G401 (cell line): ENCODE measurements at regions not wholly inside any gene's neighbourhood (a gene's known extent, or its start where the extent isn't known, plus 50 kb on each side); places are given as distances from the start of the nearest gene placed in this dataset.

ENCODE experiments used
- DNase-seq: peaks from one replicate; pipeline ENCODE4 v3.0.0-alpha.2; 2015; ENCODE audit warnings: low spot score
- in situ Hi-C: cut with HindIII; loops from 2 replicates; pipeline ENCODE4 v1.10.0; 2016; ENCODE audit warnings: low sequenced_read_pairs, mixed read lengths

DNA sequence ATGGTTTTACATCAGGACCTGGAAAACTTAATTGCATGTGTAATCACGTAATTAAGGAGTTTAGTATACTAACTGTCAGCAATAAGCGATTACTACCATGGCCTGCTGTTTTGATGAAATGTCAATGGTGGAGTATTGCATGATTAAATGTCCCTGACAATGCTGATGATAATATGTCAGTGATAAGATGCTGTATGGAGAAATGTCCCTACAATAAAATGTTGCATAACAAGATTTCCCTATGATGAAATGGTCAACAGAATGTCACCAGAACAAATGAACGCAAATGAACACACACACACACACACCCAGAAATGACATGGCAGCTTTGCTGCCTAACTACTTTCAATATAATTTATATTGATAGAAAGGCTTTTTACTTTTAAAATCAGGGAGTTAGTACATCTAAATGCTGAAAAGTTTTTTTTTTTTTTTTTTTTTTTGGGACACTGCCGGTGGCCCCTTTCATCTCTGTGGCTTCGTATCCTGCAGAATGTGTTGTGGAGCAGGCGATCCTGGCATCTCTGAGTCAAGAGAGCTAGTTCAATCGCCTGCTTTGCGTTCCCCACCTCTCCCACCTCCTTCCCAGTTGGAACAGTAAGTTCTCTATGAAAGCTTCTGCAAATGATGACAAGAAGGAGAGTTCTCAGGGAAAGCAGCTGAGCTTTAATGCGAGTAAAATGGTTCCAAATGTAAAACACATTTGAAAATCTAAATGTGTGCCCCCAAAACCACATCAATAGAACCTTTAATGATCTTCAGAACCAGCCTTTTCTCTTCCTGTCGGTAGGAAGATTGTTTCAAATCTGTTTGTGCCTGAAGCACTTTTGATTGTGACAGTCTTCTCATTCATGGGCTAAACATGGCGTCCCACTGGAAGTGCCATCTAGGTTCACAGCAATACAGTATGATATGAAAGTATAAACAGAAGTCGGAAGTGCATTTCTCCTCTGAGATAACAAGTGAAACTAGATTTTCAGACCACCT, 170.1 kb upstream of the GBE1 start:
- in situ Hi-C loops, result no loop called here
- no peak for DNase-seq

DNA sequence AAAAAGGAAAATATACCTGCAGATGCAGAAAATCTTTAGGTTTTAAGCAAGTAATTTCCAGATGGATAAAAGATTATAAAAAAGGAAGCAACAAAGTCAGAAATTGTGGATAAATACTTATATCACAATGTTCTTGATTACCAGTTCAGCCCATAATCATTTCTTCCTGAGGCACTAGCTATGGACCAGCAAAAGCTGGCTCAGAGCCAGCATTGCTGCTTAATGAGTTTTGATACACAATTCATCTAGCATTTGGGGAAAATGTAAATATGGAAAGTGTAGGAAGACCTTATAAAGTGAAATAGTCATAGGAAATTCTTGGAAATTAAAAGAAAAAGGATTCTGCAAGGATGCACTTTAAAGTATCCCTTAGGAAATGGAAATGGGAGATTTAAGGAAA, 168.3 kb upstream of the GBE1 start:
- peak; percentile 16 for DNase-seq
- in situ Hi-C loops, result no loop called here

DNA sequence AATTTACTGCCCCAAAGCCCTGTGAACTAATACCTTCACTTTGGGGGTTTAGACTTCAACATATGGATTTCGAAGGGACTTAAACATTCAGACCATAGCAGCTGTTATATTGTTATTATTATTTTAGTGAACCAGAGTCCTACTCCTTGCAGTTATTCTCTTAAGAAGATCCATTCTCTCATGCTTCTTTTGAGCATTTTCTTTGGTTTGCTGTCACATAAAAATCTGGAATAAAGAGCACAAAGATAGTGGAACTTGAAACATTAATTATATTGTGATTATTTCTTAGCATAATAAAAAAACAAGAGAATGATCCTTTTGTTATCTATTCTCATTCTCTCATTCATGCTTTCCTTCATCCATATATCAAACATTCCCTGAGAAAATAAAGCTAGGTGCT, 166.4 kb upstream of the GBE1 start:
- DNase-seq, result no peak
- in situ Hi-C loops, result no loop called here

DNA sequence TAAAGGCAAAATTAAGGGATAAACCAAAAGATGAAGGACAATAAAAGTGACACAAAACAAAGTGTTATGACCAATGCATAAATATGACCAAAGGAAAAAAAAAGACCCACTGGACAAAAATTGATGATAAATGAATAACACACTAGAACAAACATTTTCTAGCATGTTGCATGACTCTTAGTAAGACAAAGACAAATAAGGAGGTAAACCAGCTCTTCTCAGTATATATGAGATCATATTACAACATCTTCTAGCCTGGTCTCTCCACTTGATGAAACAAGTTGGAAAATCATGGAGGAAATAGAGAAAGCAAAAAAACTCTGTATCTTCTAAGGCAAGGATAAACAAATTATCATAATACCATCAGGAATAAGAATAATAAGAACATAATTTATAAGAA, 163.9 kb upstream of the GBE1 start:
- DNase-seq, result no peak
- in situ Hi-C loops, result no loop called here

DNA sequence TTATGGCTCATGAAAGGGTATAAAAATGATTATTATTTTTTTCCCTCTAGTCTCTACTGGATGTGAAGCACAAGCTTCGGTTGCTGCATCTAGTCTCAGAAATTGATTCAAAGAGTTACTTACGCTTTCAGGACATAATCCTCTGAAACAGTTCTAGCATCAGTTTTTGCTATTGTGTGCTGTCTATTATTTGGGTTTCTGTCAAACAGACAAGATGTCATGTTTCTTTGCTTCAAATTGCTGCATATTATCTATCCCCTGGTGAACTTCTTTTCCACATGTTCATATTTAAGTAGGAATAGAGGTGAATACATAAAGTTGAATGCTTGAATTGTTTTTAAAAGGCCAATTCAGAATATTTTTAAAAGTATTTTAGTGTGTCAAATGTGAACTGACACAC, 161.6 kb upstream of the GBE1 start:
- no peak for DNase-seq
- in situ Hi-C loops, result no loop called here

DNA sequence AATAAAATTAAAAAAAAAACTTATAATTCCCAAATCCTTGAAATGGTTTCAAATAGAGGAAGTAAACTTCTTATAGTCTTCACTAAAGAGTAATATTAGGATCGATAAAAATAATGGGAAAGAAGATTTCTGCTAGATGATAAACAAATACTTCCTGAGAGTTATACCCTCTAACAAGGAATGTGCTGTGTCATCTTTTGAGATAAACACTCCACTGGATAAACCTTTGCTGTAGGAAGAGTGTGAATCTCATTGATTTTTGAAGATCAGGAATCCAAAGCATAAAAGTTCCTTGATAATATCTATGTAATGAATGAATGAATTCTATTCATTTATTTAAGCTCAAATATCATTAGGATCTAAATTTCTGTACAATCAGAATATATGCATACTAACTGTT, 161.0 kb upstream of the GBE1 start:
- no peak for DNase-seq
- in situ Hi-C loops, result no loop called here

DNA sequence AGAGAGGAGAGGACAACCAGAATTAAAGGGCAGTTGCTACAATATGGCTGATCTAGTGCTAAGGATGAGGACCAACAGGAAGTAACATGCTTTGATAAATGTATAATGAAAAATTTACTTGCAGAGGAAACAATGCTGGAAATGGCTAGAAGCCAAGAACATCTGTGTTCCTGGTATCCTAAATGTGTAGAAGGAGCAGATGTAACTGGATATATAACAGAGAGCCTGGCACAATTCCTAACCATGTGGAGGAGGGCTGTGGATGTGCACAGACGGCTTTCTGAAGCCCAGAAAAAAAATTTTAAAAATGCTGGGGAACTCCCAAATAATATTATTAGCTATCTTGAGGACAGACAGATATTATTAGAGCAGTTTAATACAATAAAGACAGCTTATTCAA, 159.4 kb upstream of the GBE1 start:
- in situ Hi-C loops, result no loop called here
- DNase-seq, result no peak

DNA sequence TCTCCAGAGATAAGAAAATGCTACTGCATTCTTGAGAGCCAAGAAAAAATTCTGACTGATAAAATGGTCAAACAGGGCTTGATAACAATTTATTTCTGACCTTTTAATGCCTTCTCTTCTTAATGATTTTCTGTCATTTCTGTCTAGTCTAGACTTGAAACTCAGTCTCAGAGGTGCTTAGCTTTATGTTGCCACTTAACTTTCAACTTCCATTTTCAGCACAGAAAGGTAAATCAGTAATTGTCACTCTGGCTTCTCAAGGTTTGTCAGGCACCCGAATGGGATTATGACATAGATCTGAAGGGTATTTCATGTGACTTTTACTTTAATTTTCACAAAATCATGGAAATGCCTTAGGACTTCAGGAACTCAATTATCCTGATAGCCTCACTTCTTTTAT, 155.4 kb upstream of the GBE1 start:
- DNase-seq, result no peak
- in situ Hi-C loops, result no loop called here

DNA sequence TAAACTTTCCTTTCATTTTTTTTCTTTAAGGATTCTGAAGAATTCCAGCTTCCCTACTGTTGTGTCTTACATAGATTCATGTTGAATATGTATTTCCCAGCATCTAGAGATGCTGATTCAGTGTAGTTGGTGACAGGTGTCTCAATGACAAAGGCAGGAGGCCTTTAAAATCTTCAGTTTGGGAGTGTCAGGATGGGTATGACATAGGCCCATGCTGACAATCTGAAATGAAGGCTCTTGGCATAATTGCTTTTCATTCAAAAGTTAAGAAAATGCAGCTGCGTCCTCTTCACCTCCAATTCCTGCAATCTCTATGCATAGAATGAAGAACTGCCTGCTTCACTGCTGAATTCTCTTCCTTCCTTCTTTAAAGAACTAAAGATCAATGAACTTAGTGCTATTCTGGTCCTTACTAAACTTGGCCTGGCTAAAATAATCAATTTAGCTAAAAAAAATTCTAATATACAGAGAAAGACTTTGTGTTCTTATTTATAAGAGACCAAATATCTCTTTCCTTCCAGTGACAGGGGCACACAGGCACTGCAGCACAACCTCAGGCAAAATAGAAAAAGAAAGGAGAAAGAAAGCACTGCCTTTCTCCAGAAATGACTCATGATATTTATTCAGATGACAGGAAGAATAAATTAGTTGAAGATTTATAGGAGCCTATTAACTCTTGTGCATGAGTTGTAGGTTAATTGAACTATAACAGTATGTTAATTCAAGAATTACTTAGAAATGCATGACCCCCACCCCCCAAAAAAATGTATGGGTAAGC, 152.6 kb upstream of the GBE1 start:
- DNase-seq, result no peak
- in situ Hi-C loops, result no loop called here

DNA sequence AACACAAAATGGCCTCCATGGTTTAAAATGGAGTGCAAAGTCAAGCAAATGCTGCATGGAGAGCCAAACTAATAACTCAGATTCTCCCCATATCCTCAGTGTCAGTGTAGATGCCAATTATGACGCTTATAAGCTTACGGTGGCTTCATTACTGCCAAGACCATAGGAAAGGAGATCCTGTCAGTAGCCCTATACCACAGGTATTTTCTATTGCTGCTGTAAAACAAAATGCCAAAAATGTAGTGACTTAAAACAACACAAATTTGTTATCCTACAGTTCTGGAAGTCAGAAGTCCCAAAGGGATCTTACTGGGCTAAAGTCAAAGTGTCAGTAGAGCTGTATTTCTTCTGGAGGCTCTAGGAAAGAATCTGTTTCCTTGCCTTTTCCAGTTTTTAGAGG, 149.8 kb upstream of the GBE1 start:
- no peak for DNase-seq

DNA sequence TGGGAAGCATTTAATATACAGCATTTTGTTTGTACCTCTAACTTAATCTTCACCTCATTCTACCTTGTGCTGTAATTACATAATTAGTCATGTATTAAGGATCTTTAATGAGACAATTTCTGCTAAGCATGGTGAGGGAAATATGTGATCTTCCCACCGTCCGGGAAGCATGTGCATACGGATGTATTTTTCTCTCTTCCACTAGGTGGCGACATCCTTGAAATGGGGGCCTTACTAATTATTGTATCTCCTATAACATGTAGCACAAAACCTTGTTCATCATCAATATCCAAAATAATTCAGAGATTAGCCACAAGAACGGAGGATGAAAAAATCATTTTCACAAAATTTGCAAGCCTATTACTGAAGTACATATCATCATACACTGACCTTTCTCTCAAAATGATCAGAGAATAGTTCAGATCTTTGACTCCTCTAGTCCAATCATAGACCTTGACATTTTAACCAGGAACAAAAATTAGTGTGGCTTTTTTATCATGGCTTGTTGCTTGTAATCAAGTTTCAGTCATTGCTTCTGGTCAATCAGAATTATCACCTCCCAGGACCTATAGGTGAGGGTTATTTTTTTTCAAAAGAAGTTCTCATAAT, 148.9 kb upstream of the GBE1 start:
- in situ Hi-C loops, result no loop called here
- peak; percentile 28 for DNase-seq

More for the DNA sequence above, 149.8 kb upstream of the GBE1 start:
- in situ Hi-C loops, result no loop called here

DNA sequence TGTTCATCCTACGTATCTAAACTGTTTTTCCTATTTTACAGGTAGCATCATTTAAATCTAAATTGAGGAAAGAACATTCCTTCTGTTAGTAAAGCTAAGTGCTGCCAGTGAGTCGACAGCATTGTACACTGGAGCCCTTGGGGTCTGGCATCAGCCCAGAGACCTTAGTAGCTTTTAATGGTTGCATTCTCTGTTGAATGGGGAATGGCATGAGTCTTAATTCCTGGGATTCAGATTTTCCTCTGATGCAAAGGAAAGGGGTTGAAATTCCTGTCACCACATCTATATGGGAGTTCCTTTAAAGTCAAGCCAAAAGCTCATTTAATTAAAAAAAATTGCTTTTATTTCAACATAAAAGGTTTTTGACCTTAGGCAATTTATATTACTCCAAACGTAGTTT, 148.4 kb upstream of the GBE1 start:
- in situ Hi-C loops, result no loop called here
- no peak for DNase-seq

DNA sequence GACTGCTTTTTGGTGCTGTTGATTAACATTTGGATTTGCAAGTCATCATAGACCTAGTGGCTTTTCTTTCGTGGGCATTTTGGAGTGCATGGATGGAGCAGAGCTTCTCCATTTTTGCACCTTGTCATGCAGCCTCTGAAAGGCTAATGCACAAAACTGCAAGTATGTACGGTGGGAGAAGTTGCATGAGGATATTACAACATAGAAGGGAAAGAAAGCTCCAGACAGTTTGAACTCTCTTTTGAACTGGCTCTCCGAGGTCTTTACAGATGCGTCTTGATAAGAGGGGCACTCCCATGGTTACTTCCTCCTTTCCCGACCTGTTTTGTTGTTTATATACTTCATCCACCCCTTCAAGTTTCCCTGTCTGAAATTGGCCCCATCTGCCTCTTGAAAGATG, 147.1 kb upstream of the GBE1 start:
- in situ Hi-C loops, result no loop called here
- DNase-seq, result no peak

DNA sequence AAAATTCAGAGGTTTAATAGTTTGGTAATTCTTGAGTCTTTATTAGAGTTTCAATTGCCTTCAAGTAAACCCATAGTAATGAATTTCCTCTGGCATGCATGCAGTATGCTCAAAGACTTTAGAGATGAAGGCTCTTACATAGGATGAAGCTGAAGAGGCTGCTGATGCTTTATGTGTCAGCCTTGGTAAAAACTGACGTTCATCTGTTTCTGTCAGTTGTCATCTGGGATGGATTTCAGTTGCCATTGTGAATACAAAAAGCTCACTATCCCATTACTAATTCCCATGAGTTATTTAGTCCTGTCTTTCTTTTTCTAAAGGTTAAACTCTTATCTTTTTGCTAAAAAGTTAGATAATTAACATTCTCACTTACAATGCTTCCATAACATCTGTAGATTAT, 136.9 kb upstream of the GBE1 start:
- in situ Hi-C loops, result no loop called here

DNA sequence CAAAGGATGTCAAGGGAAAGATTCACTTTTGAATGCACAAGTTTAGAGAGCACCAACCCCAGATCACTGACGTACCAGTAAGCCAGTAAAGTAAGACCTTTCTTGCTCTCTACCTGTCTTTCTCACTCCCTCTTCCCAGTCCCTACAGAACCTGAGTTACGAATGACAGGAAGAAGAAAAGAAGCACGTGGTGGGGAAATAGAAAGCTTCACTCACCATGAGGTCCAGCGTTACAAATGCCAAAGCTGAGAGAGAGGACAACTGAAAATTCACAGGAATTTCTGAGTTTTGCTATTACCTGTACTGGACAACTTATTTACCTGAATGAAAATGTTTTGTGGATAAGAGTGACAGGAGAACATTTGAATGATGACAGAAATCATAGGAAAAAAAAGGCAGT, 133.2 kb upstream of the GBE1 start:
- in situ Hi-C loops, result no loop called here
- no peak for DNase-seq

More for the DNA sequence above, 136.9 kb upstream of the GBE1 start:
- no peak for DNase-seq

DNA sequence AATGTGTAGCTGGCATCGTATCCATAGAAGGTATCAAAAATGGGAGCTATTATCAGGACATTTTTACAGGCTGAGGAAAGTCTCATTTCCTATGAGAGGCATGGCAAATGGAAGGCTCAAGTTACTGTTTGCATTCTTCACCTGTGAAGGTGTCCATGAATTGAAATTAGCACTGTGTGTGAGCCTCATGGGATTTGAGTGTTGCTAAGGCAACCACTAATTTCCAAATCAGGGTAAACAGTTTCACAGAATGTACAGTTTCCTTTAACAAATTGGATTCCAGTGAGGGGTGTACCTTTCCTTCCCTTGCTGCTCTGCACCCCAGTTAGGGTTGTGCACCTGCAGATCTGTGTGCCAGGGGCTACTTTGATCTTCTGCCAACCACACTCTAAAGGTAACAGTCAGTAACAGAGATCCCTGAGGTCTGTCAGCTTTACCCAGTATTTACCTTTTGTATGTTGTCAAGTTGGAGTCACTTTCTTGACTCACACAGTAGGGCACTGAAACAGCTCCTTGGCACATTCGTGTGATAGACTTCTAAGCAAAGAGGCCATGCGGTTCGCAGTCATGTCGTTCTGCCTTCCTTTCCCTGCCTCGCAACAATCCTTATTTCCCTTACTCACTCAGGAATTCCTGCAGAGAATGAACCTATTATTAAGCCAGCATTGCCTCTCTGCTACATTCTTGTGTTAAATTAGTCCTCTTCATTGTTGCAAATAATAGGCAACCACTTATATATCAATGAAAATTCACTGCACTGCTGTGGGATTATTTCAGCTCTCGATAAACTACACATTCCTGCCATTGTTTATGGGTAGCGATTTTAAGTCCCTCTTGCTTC, 129.8 kb upstream of the GBE1 start:
- in situ Hi-C loops, result no loop called here

DNA sequence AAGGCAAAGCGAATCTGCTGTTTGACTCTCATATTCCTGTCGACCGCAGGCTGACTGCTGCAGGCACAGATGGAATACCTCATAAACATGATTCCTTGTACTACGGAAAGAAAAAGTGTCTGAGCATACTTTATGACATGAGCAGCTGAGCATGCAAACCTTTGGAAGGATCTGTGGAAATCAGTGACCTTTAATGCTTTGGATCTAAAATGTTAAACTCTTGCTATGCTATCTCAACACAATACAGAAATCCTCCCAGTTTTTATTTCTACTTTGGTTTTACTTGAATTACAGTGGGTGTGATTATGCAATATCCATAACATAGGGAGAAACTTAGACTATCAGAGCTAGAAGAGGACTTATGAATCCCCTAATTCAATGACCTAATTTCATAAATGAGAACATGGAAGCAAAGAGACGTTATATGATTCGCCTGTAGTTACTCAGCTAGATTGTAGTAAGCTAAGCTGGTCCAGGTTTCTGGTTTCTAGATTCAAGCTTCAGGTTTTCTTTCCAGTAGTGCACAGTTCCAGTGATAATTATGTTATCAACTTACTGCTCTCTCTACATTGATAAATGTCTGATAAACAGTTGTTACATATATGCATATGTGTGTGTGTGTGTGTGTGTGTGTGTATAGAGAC, 127.6 kb upstream of the GBE1 start:
- in situ Hi-C loops, result no loop called here

More for the DNA sequence above, 129.8 kb upstream of the GBE1 start:
- no peak for DNase-seq

DNA sequence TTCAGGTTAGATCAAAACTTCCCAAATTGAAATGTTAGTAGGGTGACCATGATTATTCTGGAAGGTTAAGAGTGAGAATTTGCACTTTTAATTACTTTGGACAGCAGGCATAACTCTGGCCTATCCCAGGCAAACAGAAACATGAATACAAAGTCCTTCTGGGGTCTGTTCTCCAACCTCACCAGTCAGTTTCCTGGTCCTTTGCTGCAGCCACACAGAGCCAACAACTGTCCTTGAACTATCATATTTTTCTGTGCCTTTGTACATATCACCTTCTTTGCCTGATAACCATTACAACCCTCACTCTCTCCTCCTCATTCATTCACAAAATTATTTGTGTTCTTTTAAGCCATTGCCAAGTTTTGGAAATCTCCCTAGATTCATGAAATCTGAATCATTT, 126.0 kb upstream of the GBE1 start:
- in situ Hi-C loops, result no loop called here
- DNase-seq, result no peak

More for the DNA sequence above, 127.6 kb upstream of the GBE1 start:
- no peak for DNase-seq

DNA sequence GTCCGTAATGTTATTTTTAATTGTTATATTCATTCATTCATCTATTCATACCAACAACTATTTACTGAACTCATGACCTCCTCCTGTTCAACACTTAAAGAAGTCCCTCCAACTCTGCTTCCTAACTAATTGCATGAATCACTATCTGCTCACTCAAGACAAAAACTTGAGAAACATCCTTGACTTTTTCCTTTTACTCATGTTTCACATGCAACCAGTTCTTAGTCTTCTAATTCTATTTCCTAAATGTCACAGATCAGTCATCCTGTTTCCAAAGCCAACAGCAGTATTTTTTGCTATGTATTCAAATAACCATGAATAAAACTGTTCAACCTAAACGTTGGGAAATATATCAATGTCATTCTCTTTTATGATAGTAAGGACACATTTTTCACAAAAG, 124.6 kb upstream of the GBE1 start:
- in situ Hi-C loops, result no loop called here
- DNase-seq, result no peak
